Stimulated activated CD8-positive, alpha-beta memory T cell treated with anti-CD3 and anti-CD28 coated beads, Interleukin-2, amount 100 ng/mL, for 1 hour (primary cell): ENCODE measurements at regions not wholly inside any gene's neighbourhood (a gene's known extent, or its start where the extent isn't known, plus 50 kb on each side); places are given as distances from the start of the nearest gene placed in this dataset.

Source experiments
- DNase-seq, 2 donors: peaks; one replicate each; pipeline ENCODE4 v3.0.0-alpha.2; 2020; ENCODE audit warnings: low read depth in 2 of 2

DNA sequence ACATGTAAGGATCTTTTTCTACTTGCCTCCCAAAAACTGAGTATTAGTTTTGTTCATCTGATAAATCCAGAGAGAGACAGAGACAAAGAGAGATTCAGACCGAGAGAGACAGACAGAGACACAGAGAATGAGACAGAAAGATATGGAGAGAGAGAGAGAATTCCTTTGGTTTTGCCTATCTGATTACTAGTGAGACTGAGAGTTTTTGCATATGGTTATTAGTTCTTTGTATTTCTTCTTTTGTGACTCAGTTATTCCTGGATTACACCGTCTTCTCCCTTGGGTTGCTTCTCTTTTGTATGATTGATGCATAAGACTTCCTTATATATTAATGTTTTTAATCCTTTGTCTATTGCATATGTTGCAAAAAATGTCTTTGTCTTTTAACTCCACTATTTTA, 91.2 kb upstream of the SPATA31C2 start:
- no peak for DNase-seq

DNA sequence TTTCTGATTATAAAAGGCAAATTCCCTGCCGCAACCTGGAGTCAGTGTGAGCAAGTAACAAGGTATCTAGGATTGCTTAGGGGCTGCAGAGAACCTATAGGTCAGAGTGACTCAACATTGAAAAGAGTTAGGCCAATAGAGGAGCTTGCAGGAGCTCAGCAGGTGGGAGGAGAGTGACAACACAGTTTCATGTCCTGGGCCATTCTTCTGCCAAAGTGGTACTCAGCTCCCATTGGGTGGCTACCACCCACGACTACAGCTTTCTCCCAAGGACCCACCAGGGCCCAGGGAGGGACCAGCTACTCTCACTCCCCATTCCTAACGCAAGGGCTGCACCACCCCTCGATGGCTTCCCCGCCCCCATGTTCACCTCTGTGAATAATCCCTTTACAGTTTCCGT, 86.7 kb upstream of the SPATA31C2 start:
- no peak for DNase-seq

DNA sequence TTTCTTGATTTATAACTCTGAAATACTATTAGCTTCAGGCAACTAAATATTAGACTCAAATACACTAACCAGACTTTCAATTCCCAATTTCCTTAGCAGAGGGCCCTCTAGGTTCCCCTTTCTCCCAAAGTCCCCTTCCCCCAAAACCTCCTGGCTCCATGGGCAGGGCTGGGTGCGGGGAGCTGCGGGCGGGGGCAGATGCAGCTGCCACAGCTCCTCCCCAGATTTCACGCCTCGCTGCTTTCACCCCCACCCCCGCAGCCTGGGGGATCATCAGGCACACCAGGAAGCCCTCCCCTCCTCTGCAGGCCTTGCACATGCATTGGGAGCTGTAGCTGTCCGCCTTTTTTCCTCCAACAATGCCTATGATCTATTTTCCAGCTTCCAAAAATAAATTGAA, 82.8 kb upstream of the SPATA31C2 start:
- DNase-seq: no peak

DNA sequence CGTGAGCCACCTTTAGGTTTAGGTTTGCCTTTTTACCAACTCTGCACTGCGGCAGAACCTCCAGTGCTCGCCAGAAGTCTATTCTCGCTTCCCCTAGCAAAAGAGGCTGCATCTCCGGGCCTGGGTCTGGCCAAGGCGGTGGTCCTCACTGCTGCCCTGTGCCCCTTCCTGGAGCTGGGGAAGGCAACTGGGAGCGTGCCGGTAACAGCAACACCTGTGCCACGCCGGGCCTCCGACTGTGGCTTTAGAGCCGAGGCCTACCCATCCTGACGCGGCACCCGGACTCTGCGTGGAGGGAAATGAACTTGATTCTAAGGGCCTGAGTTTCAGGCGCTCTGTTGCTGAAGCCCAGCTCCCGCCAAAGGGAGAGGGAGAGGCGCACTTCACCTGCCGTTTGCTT, 82.4 kb upstream of the SPATA31C2 start:
- no peak for DNase-seq

DNA sequence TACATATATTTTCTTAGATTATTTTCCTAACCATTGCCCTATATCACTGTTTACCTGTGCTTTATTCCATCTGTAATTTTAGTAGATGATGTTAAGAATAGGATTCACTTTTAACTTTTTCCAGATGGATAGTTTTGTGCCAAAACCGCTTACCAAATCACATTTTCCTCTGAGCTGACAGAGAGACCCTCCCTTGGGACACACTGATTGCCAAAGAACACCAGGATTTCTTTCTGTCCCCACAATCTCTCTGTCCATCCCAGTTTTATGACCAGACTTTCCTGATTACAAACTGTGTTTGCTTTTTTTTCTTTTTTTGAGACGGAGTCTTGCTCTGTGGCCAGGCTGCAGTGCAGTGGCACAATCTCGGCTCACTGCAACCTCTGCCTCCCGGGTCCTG, 81.3 kb upstream of the SPATA31C2 start:
- DNase-seq: no peak

DNA sequence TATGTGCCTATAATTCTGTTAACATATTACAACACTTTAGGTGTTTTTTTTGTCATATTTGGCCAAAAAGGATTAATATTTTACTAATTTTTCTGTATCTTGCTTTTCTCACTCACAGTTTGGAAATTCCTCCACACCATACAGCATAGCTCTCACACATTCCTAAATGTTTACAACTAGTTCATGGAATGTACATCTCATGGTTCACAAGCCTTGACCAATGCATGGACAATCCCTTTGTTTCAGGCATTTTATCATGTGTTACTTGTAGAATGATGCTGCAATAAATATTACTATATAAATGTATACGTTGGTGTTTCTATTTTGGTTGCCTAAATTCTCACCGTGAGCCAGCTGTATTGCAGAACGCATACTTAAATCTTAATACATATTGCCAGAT, 80.5 kb upstream of the SPATA31C2 start:
- no peak for DNase-seq

DNA sequence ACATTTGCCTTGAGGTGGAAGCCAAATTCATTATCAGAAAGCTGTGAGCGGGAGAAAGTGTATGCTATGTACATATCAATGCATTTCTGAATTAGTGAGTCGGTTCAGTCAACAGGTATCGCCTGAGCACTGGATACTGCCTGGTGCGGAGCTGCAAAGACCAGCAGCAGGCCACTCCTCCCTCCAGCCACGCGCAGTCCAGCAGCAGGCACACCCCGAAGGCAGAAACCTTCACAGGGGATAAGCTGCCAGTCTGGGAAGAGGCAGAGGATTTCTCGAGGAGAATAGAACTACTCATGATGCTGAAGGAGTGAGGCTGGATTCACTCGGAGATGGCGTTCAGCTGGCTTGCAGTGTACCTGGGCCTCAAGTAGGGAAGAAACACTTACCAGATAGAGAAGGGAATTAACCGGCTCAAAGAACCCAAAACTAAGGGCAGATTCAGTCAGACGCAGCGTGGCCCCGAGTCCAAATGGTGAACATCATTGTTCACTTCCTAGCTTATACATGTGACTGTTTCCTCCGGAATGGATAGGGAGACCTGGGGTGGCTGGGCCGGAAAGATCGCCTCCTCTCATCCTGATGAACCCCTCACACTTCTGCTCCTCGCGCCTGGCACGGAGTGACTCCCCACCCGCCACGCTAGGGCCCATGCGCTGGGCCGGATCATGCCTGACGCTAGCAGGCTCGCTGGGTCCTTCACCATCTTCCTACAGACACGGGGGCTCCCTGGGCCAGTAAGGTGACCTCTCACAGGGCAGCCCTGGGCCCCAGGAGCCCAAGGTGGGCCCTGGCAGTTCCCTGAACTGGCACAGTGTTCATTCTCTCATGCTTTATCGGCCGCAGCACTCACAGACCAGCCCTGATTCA, 78.1 kb upstream of the SPATA31C2 start:
- no peak for DNase-seq

DNA sequence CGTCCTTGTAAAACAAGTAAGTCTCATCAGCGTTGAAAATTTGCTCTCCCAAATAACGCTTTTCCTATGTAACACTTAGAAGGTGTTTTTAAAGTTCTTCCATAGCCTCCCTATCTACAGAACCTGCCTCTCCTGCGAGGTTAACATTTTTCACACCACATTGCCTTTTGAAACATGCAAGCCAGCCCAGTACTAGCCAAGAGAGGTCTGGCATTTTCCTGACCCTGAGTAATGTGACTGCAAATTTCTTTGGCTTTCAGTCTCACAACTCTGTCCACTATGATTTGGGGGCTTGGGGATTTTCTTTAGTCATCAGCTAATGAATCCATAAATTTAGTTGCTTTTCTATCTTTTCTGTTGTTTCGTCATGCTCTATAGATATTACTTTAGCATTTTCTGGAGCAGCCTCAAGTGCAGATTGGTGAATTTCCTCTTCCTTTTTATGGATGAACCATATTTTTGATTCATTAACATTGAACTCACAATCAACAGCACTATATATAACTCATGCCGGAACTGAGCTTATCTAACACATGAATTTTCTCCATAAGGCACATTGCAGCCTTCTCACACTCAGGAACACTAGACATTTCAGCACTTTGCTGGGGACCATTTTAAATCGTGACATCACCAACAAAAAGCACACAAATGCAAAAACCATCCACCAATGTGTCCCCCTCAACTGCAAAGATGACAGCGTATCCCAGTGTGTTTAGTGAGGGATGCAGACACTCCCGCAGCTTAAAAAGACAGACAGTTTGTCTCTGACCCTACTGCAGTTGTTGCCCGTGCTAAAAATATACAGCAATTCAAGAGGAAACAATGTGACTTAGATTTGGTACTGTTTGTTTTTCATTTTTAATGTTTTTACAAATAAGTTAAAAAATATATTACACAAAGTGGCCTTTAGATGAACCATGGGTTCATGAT, 77.2 kb upstream of the SPATA31C2 start:
- no peak for DNase-seq

DNA sequence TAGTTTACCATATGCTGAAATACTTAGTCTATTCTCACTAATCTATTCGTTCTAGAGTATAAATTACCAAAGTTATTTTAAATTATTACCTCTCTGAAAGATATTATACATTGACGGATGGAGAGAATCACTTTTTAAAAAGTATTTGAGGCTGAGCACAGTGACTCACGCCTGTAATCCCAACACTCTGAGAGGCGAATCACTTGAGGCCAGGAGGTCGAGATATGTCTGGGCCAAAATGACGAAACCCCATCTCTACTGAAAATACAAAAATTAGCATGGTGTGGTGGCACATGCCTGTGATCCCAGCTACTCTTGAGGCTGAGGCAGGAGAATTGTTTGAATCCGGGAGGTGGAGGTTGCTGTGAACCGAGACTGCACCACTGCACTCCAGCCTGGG, 64.0 kb upstream of the SPATA31C2 start:
- no peak for DNase-seq

DNA sequence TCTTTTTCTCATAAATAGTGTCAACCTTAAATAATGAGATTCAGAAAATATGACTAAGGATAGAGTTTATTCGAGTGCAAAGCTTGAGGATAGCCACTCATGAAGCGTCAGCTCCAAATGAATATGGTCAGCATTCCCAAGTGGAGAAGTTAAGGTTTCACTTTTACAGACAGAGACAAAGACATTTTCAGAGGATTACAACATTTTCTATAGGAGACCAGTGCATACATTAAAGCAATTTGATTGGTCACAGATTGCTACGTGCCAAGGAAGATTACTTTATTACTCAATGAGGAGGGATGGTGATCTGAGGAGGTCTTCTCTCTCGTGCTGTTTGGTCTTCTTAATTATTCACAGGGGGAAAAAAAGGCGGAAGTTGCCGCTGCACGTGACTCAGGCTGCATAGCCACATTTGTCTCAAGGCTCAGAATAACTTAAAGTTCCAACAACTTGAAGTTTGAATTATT, 60.1 kb upstream of the SPATA31C2 start:
- DNase-seq: no peak

DNA sequence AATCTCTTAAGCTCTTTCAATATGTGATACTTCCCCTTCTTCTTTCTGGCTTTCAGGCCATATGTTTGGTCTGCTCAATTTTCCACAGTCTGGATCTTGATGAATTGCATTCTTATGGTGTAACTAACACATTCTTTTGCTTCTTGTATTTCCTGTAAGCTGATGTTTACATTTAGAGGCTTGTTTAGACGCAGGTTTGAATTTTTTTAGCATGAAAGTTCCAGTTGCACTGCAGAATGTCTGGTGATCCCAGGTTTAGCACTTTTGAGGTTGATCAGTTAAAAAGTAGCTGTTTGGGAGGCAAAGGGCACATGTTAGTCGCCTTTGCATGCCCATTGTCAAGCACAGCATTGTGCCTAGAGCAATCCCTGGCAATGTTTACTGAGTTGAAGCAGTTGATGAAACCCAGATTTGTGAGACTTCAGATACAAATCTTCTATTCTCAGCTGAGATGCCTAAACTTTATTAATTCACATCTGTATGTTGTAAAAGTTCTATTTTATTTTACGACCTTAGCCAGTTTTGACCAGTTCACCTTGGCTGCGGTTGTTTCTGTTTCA, 59.6 kb upstream of the SPATA31C2 start:
- DNase-seq: no peak

DNA sequence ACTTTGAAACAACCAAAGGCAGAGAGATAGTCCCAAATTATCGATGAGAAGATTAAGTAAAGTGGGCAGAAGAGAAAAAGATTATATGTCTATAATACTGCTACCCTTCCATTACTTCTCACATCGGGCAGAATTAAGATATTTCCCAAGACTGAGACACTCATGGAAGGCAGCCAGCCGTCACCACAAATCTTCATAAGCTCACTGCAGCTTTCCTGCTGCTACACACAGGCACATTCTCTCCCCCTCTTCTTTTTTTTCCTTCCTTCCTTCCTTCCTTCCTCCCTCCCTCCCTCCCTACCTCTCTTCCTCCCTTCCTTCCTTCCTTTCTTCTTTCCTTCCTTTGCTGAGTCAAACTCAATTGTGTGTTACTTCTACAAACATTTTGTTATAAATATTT, 58.7 kb upstream of the SPATA31C2 start:
- no peak for DNase-seq

DNA sequence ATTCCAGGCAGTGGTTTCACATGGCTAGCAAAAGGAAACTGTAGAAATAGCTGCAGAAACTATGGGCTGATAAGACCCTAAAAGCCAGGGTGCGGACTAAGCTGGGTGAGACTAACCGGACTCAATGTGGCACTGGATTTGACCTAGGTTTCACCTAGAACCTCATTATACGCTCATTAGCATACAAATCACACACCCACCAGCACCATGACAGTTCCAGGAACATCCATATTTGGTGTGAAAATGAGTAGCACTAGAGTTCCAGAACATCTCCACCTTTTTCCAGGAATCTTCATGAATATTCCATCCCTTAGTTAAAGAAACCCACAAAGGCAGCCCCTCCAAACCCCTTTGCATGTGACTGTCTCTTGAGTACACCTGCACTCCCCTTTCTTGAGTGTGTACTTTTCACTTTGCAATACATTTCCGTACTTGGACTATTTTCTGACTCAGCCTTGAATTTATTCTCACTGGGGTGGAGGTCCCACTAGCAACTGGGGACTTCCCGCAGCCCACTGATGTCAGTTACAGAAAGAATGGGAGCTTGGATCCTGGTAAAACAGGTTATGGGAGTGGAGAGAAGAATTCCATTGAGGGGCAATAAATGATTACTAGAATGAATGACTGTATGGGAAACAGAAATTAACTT, 58.0 kb upstream of the SPATA31C2 start:
- DNase-seq: no peak

DNA sequence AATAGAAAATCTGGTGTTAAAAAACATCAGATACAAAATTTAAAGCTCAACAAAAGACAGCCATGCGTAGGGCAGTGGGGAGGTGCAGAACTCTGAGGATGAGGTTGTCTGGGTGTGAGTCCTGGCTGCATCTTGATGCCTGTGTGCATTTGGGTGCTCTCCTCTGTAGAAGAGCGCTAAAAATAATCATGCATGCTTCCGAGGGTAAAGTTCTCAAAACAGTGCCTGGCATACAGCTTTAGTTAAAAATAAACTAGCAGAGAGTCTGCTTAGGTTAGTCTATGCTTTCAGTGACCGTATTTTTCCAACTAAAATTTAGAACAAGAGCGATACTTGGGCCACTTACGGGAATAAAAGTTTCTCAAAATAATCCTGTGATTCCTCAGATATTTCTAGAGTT, 55.5 kb upstream of the SPATA31C2 start:
- no peak for DNase-seq

DNA sequence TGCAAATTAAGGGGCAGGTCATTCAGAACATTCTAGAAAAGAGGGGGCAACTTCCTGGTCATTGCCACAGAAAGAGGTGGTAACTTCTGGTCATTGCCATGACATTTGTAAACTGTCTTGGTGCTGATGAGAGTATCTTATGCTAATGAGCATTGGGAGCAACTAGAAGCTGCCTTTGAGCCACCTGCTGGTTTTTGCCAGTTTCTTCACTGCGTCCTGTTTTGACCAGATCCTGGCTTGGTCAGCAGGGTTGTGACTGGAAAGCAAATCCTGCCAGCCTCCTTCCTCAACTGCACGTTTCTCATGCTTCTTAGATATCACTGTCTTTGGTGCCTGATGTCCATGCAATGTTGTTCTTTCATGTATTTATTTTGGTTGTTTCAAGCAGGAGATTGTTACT, 53.2 kb upstream of the SPATA31C2 start:
- no peak for DNase-seq

DNA sequence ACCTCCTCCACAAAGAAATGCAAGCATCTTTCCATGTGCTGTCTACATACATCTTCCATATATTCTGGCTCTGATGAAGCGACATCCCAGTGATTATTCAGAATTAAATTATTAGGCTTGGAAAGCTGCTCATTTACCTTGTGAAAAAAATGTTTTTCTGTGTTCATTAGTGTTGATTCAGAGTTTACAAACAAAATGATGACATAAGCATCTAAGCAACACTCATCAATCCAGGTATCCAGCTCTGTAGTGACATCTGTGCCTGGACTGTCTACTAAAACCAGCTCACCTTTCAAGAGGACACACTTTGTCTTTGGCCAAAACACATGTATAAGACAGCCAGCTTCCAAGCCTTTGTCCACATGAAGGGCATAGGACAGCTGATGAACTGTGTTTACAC, 51.1 kb upstream of the SPATA31C2 start:
- DNase-seq: no peak
